ENCODE measurements at regions not wholly inside any gene's neighbourhood (a gene's known extent, or its start where the extent isn't known, plus 50 kb on each side); places are given as distances from the start of the nearest gene placed in this dataset.

DNA sequence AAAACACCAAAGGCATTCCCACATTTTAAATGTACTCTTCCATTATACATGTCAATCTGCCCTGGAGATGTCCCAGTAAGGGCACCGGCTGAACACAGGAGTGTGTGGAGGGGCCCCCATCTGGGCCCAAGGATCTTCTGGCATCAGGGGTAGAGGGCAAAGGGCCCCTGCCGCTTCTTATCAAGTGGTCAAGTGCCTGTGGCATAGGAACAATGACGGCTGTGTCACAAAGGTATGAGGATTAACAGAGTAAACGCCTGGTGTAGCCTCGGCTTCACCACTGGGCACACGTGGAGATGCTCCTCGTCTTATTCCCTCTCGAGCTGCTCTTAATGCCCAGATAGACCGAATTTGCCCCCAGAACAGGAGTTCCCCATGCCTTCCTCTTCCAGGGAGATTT lies 169.7 kb upstream of the GLI2 start:
- DNase-seq (ENCODE audit: low read depth, low spot score): no peak

DNA sequence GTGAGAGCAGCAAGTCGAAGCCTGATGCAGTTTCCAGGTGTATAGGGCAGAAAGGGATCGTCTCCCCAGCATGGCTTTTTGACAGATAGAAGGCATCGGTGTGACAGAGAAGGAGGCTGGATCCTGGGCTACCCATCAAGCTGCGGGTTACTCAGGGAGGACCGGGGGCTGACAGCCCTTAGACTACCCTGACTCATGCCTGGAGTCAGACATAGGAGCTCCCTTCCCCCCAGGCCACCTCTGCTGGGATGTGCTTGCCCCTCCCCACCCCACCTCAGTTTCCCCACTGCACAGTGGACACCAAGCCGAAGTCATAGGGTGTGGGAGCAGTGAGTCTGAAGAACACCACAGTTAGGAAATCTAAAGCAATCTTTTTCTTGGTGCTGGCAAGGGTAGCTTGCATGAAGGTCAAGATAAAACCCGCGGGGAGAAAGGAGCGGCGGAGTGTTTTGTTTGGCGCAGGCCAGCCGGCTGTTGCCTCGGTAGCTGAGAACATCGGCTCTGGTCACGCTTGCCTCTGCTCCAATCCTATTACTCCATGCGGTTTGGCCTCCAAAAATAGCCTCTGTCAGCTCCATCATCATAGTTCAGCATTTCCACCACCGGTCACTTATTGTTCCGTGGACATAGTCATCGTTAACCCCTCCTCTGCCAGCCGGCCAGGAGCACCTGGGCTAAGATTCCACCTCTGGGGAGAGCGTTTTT lies 169.2 kb upstream of the GLI2 start:
- no peak for DNase-seq (ENCODE audit: low read depth, low spot score)

DNA sequence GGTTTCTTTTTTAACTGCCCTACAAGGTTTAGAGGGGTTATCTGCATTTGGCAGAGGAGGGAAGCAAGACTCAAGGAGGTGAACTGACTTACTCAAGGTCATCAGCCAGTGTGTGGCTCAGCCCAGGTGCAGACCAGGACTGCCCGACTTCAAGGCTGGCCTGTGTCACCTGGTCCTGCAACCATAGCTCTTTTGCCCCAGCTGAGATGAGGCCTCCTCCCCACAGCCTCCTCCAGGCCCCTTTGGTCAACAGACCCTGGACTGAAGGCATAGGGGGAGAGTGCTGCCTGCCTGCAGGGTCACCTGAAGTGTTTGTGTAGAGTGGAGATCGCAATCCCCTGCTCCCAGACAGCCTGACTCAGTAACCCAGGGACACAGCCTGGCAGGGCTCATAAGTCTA lies 168.5 kb upstream of the GLI2 start:
- no peak for DNase-seq (ENCODE audit: low read depth, low spot score)

DNA sequence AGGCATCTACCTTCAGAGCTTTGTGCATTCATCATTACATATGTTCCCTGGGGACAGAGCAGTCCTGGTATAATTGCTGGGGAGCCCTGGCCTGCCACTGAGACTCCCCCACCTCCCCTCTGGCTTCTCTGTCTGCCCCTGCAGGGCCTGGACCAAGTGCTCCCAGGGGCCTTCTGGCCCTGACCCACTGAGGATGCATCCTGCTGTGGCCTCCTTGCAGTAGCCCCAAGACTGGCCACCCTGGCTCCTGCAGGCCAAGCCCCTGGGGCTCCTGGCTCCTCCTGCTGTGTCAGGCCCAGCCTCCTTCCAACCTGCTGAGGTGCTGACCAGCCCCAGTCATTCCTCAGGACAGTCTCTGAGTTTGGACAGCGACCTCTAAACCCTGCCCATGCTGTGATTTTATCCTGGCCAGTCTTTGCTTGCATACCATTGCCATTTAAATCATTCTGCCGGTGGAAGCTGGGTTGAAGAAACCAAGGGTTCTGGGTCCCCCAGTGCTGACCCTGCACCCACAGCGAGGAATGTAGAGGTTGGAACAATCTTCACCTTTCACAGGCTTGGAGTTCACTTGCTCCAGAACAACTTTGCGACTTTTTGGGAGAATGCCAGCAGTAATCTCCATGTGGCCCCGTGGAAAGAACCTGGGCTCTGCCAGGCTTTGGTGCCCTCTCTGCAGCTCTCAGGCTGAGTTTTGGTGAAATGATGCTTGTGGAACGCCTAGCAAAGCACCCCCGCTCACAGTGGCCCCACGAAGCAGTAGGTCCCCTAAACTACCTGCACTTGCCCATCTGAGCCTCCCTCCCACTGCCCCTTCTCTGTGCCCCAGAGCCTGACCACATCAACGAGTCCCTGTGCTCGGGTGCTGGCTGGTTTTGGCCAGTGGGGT lies 167.3 kb upstream of the GLI2 start:
- no peak for DNase-seq (ENCODE audit: low read depth, low spot score)

DNA sequence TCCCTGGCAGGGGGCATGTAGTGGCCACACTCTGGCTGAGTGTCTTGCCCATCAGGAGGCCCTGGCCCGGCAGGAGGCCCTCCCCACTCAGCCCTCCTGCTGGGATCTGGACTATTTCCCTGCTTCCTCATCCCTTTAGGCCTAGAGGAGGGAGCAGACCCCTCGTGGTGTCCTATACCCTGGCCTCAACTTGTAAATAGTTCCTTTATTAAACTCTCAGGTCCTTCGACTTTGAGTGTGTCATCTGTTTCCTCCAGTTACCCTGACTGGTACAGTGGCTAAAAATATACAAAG lies 166.7 kb upstream of the GLI2 start:
- DNase-seq (ENCODE audit: low read depth, low spot score): no peak

DNA sequence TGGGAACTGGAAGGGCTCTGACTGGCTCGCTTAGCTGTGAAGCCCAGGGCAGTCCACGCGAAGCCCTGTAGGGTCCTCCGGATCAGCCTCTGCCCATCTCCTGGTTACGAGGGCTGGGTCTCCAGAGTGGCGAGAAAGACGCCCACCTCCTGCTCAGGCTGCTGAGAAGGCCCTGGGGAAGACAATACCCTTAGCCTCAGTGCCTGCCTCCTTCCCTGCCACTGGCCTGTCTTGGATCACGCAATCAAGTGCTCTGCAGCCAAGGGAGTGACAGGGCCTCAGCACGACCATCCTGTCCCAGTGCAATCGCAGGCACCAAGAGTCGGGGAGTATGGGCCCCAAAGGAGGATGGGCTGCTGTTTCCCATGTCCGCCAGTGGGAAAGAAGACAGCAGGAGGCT lies 165.7 kb upstream of the GLI2 start:
- DNase-seq (ENCODE audit: low read depth, low spot score): no peak

DNA sequence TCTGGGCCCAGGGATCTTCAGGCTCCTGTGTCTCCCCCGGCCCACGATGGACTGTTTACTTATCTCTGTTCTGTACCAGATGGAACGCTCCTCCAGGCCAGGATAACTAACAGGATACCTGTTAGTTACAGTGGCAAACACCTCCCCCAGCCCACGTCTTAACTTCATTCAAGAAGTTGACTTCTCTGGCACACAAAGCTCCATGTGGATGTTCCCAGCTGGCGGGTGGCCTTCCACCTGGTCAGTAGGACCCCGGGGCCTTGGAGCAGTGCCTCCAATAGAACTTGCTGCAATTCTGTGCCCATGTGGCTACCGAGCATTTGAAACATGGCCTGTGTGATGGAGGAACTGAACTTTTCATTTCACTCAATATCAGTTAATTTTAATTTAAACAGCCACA lies 165.1 kb upstream of the GLI2 start:
- no peak for DNase-seq (ENCODE audit: low read depth, low spot score)

DNA sequence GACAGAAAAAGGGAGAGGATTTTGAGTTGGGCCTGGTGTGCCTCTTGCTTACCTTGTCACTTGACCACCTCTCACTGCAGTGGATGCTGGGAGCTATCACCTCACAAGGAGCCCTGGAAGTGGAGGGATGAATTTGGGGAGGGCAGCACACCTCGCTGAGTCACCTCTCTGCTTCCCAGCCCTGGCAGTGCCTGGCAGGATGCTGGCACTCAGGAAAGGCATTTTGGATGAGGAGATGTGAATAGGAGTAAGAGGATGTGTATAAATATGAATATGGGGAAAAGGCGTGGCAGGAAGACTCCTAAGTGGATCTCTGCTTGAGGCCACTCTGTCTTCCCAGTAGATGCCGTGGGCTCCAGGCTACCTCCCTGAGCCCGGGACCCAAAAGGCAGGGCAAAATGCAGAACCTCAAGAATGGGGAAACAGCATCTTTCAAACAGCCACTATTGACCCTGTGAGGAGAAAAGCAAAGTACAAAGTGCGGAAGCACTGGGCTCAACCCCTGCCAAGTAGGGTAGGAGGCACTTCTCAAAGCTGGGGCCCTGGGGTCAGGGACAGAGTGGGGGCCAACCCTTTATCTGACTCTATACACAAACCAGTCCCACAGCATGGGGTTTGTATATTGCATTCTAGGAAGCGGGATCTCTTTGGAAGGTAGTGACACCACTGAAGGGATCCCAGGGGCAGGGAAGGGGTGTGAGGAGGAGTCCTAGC lies 164.5 kb upstream of the GLI2 start:
- no peak for DNase-seq (ENCODE audit: low read depth, low spot score)

DNA sequence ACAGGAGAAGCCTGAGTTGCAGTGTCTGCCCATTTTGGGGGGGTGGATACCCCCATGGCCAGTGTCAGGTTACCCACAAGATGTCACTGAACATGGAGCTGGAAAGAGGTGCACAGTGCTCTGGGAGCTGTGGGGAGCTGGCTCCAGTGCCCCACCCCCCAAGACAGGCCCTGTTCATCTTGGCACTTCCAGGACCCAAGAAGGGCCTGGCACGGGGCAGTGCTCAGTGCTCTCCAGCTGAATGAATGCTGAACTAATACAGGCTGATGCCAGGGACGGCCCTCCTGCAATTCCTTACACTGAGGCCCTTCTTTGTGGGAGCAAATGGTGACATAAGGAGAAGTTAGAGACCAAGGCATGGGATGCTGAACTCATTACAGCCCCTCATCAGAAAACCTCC lies 163.4 kb upstream of the GLI2 start:
- DNase-seq (ENCODE audit: low read depth, low spot score): no peak

DNA sequence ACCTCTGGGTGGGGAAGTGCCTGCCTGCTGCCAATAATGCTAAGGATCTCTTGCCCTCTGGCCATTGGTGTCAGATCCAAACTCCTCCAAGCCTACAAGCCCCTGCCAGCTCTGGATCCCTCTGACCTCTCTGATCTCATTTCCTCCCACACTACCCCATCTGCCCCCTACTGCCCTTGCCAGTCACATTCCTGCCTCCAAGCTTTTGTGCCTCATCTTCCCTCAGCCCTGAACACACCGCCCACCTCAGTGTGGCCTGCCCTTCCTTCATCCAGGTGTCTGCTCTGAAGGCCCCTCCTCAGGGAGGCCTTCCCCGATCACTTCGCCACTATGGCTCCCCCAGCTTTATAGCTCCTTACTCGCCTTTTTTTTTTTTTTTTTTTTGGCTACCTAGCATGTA lies 161.0 kb upstream of the GLI2 start:
- no peak for DNase-seq (ENCODE audit: low read depth, low spot score)

DNA sequence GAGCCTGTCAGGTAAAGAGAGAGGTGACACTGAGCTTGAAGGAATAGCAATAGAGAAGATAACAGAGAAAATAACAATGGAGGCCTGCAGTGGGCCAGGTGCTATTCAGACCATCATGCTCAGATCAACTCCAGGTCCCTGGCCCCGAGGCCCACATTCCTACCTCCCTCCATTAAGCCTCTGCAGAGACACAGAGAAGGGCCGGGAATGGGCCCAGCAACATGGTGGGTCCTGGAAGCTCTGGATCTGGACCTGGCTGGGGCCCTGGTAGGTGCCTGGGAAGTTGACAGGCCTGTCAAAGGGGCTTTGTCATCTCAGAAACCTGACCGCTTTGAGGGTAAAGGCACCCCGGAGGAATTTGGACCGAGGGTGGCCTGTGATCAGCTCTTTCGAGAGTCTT lies 159.7 kb upstream of the GLI2 start:
- DNase-seq (ENCODE audit: low read depth, low spot score): no peak

DNA sequence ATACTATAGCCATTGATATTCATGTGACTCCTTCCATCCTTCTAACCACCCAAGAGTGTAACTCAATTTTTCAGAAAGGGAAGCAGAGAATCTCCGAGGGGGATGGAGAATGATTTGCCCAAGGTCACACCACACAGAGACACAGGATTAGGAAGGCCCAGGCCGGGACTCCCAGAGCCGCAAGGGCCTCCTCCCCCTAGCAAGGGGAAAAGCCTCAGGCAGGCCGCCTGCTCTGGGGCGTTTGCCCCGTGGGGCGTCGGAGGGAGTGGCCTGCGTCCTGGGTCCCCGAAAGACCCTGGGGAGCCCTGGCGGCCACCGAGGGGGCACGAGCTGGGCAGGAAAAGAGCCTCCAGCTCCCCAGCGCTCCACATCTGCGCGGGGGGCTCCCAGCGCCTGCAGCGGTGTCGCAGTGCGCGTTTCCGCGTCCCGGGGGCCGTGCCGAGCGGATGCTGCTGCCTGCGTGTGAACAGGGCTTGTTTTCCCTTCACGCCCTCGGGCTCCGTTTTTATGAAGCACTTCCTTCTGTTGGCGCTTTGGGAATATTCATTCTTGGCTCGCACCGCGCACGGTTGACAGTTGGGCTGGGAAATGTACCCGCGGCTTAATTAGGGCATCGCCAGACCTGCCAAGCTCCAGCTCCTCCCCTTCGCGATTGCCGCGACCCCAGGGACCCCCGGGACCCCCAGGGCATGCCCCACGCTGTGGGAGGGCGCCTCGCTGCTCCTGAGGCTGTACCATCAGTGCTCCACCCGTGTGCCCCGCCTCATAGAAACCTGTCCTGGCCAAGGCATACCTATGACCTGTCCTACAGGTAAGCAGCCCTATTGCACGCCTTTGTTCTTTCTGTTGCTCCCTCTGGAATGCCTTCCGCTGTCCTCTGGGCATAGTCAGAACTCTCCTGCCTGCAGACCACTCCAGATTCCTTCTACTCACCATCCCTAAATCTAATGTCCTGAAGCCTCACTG lies 158.9 kb upstream of the GLI2 start:
- DNase-seq (ENCODE audit: low read depth, low spot score): no peak

DNA sequence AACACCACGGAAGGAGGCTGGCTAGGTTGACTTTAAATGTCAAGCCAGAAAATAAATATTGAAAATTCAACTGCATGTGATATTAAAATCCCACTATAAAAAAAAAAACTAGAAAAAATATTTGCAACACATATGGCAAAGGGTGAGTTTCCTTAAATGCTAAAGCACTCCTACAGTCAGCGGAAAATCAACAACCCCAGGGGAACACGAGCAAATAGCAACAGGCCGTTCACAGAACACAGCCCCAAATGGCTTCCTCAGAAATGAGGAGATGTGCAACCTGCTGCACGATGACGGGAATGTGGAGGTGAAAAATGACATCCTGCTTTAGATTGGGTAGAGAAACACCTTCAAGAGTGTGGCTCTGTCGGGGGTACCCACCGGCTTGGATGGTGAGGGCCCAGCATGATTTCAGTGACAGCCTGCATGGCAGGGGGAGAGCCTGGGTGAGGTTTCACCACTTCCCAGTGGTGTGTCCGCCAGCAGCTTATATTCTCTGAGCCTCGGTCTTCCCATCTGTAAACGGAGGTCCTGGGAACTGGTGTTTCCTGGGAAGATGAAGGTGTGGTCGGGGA lies 157.9 kb upstream of the GLI2 start:
- DNase-seq (ENCODE audit: low read depth, low spot score): no peak

DNA sequence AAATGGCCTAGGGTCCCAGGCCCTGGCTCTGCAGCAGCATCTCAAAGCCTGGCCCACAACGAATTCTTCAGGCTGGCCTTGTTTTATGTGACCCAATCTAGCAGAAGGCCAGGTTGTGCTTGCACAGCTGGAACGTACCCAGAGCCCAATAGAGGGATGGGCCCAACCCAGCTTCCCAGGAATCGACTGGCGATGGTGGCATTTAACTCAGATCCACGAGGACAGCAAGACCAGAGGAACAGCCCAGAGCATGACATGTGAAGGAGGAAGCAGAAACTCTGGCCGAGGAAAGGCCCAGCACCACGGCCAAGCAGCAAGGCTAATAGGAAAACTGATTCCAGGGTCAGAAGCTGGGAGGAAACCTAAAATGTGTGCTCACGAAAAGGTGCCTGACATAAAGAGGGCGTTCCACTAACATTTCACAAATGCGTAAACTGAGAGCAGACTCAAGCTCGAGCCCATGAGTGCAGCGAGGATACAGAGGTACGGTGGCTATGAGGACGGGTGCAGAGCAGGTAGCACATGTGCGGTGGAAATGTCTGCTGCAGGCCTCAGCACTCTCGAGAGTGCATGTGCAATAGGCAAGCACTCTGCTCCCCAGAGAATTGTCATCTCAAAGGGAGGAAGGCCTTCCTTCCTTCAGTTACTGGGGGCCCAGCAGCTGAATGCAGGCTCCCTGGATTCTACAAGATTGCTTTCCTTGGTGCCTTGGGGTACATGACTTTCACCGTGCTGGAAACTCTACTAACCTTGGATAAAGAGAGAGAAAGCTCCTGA lies 156.9 kb upstream of the GLI2 start:
- DNase-seq (ENCODE audit: low read depth, low spot score): no peak

DNA sequence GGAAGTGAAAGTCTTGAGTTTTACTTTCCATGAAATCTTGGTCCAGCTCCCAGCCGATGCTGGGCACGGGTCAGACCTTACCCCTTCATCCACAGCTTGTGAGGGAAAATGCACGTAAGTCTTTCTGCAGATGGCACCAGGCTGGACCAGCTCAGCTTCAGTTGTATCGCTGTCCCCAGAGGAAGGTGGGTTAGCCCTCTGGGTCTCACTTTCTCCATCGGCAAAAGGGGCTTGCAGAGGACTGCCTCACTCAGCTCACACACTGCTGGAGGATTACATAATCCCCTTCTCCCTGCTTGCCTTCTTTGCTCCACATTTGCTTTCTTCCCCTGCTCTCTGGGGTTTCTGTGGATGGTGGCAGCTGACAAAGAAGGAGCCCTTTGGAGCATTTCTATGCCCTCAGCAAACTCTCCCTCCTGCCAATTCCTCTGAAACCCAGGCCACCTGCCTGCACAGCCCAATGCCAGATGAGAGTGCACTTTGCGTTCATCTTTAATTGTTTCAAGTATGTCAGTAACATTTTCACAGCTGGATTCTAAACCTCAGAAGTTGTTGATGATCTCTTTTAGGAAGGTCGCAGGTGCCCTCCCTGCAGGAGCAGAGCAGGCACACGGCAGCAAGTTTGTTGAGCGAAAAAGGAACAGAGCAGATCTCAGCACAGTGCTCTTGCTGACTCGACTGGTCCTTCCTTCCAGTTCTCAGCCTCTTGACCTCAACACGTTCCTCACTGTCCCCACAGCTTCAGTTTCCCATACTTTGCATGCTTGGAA lies 155.6 kb upstream of the GLI2 start:
- DNase-seq (ENCODE audit: low read depth, low spot score): no peak

DNA sequence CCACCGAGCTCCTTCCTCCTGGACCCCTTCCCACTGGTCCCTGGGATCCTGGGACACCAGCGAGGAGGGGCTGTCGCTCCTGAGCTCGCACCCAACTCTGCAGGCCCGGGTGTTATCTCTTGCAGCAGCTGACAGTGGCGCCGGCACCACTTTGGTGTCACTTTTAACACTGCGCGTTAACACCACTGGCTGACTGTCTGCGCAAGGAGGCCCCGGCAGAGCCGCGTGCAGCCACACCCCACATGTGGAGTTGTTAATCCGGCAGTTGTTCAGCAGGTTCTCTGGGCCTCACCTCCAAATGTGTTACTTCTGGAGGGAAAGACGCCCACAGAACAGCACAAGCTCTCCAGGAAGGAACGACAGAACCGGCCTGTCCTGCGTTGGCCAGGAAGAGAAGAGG lies 155.0 kb upstream of the GLI2 start:
- DNase-seq (ENCODE audit: low read depth, low spot score): no peak

DNA sequence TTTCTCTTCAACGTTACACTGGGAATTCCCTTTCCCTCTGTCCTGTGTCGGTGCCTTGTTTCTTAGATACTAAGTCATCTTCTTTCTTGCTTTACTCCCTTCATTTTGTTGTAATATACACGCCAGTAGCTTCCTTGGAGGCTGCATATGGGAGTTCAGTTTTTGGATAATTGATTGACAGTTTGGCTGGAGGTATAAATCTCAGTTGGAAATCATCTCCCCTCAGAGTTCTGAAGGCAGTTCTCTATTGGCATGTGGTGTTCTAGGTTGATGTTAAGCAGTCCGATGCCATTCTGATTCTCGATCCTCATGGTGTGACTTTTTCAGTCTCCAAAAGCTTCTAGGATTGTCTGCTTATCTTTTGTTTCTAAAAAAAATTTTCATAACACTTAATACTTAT lies 152.5 kb upstream of the GLI2 start:
- DNase-seq (ENCODE audit: low read depth, low spot score): no peak

DNA sequence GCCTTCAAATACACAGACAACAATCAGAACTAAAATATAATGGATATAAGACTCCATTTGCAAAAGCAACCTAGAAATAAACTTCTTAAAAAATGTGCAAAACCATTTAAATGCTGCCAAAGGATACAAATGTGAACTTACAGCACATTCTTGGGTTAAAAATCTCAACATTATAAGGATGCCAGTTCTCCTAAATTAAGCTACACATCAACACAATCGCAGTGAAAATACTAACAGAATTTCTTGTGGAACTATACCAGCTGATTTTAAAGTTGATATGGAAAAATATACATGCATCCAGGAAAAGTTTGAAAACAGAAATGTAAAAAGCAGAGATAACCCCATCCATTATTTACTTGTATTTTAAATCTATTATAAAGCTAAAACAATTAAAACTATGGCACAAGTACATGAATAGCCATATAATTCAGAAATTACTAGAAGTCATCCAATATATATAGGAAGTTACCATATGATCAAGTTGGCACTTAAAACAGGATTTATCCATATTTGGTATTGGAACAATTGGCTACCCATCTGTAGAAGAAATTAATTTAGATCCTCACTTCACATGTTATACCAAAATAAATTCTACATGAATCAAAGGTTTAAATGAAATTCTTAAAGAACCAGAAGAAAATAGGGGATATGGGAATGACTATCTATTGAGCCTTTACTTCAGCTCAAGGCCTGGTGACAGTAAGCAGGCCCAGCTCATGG lies 151.7 kb upstream of the GLI2 start:
- DNase-seq (ENCODE audit: low read depth, low spot score): no peak

Data from pulmonary artery endothelial cell (primary cell).